ENCODE measurements at regions not wholly inside any gene's neighbourhood (a gene's known extent, or its start where the extent isn't known, plus 50 kb on each side); places are given as distances from the start of the nearest gene placed in this dataset.
A peak's percentile ranks its signal among the peaks of the same experiment; 100 is the strongest.

DNA sequence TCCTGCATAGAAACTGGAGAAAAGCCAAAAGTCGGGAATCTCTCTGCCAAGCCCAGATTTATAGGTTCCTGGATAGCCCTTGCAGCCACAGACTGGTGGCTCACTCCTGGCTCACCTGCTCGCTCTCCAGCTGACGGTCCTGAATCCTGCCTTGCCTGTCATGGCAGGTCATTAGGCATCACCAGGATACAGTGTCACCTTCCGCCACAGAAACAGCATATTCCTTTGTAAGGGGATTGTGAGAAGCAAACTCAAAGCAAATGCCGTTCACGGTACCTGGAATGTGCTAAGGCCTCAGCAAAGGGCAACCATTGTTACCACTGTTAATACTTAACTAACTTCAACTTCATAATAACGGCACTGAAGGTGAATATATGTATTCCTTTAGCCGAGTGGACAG, 57.1 kb upstream of the GPR45 start:
- intact Hi-C loops (cut with DNase I) = no loop called here
- Histone ChIP-seq H3K27me3 (no peaks in the 10 kb centered on the region), H3K4me3 (no peak overlapping the region), H3K9me3 (no peaks in the 10 kb centered on the region), H3K36me3 (no peaks in the 10 kb centered on the region), H3K27ac (no peak overlapping the region), H3K4me1 (no peaks in the 10 kb centered on the region)
- FAIRE-seq (no peak), DNase-seq (no peak), ATAC-seq (peak in 3 of 4 donors; percentile 54 to 76 (median 57))
- TF ChIP-seq, protein P1, sequence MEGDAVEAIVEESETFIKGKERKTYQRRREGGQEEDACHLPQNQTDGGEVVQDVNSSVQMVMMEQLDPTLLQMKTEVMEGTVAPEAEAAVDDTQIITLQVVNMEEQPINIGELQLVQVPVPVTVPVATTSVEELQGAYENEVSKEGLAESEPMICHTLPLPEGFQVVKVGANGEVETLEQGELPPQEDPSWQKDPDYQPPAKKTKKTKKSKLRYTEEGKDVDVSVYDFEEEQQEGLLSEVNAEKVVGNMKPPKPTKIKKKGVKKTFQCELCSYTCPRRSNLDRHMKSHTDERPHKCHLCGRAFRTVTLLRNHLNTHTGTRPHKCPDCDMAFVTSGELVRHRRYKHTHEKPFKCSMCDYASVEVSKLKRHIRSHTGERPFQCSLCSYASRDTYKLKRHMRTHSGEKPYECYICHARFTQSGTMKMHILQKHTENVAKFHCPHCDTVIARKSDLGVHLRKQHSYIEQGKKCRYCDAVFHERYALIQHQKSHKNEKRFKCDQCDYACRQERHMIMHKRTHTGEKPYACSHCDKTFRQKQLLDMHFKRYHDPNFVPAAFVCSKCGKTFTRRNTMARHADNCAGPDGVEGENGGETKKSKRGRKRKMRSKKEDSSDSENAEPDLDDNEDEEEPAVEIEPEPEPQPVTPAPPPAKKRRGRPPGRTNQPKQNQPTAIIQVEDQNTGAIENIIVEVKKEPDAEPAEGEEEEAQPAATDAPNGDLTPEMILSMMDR (IDR thresholded peaks at IDR 0.05) = no peak
- 33 to 38% methylated on average over 8 of the region's 8 CpGs for WGBS, 2 donors

DNA sequence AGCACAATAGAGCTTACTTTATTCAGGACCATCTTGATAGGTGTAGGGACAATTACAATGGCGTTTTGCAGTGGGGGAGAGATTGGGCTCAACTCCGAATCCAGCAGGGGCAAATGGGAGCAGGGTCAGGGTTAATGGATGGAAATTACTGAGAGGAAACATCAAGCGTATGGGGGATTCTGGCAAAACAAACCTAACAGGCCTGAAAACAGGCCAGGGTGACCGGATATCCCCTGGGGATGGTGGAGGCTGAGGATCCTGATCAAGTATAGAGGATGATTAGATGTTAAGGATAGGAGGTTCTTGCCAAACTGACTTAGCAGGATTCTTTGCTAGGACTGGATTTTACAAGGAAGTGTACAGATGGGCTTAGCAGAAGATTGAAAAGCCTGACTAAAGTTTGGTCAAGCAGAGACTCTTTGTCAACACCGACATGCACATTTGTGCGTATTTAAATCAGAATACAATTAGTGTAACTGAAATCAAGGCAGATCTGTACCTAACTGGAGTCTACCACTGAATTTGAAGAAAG, 54.5 kb upstream of the GPR45 start:
- H3K36me3 ChIP-seq = no peaks in the 10 kb centered on the region
- no peaks in the 10 kb centered on the region for H3K9me3 ChIP-seq
- 57 to 64% methylated on average over 6 of the region's 6 CpGs for WGBS, 2 donors
- no peaks in the 10 kb centered on the region for H3K4me1 ChIP-seq
- TF ChIP-seq, protein P1 (IDR thresholded peaks at IDR 0.05) = no peak
- ATAC-seq (no peak), DNase-seq (no peak), FAIRE-seq (no peak)
- intact Hi-C loops (cut with DNase I) = no loop called here
- H3K27ac ChIP-seq = no peak overlapping the region
- no peaks in the 10 kb centered on the region for H3K27me3 ChIP-seq
- H3K4me3 ChIP-seq = no peak overlapping the region

DNA sequence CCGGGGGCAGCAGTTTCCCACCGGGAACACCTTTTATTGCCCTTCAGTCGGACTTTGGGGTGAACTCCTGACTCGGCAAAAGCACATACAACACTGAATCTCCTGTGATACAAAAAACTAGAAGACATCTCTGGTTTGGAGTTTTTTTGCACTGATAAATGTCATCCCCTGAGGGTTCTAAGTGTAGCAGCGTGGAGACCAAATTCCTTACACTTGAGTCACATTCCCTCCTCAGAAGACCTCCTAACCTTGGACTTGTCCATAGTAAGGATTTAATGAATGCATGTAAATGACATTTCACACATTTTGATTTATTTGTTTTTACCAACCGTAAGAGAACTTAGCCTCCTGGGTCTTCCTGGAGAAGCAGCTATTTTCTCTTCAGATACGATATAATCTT, 54.0 kb upstream of the GPR45 start:
- Histone ChIP-seq H3K9me3 (no peaks in the 10 kb centered on the region), H3K27me3 (no peaks in the 10 kb centered on the region), H3K4me1 (no peaks in the 10 kb centered on the region), H3K27ac (no peak overlapping the region), H3K4me3 (no peak overlapping the region), H3K36me3 (no peaks in the 10 kb centered on the region)
- 64 to 69% methylated on average over 7 of the region's 7 CpGs for WGBS, 2 donors
- TF ChIP-seq, protein P1 (IDR thresholded peaks at IDR 0.05) = no peak
- intact Hi-C loops (cut with DNase I) = no loop called here
- FAIRE-seq (no peak), DNase-seq (no peak), ATAC-seq (no peak)

DNA sequence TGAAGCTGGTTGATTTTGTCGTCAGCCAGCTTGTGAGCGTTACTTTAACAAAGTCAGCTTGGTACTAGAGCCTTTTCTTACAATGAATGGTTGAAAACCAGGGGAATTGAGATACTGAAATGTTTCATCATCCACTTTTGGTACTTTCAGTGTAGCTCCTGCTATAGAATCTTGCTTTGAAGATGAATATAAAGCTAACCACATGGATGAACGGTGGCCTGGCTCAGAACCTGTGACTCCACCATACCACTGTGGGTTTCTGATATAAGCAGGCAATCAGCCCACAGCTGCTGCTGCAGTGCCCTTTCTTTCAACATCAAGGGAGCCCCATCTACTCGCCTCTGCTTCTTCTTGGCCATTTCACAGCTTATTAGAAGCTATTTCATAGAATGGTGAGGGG, 53.2 kb upstream of the GPR45 start:
- Histone ChIP-seq H3K4me3 (no peak overlapping the region), H3K4me1 (no peaks in the 10 kb centered on the region), H3K27ac (no peak overlapping the region), H3K27me3 (no peaks in the 10 kb centered on the region), H3K36me3 (no peaks in the 10 kb centered on the region), H3K9me3 (no peaks in the 10 kb centered on the region)
- DNase-seq (no peak), FAIRE-seq (no peak), ATAC-seq (no peak)
- intact Hi-C loops (cut with DNase I) = no loop called here
- TF ChIP-seq, protein P1 (IDR thresholded peaks at IDR 0.05) = no peak
- WGBS, 2 donors = 74 to 75% methylated on average over 4 of the region's 4 CpGs
